GM12878 (cell line): ENCODE measurements at regions not wholly inside any gene's neighbourhood (a gene's known extent, or its start where the extent isn't known, plus 50 kb on each side); places are given as distances from the start of the nearest gene placed in this dataset.

Source experiments
- CHD1 ChIP-seq: IDR thresholded peaks from 2 replicates; pipeline ENCODE4 v1.6.1; 2012; ENCODE audit warnings: low read depth, low read length, improper control_type of control experiment
- CREM ChIP-seq: IDR thresholded peaks from 2 replicates; pipeline ENCODE4 v1.6.1; 2014; ENCODE audit warnings: antibody characterized with exemption, low read depth
- CTCF ChIP-seq, 3 experiments: IDR thresholded peaks in 2 of 3; conservative IDR thresholded peaks in 1 of 3; 2 replicates each; pipeline ENCODE4 v1.5.1; 2011; ENCODE audit warnings: low read depth in 3 of 3, low read length in 3 of 3, mild to moderate bottlenecking in 3 of 3, control low read depth in 2 of 3, moderate library complexity in 2 of 3, inconsistent platforms in 1 of 3, mixed read lengths in 1 of 3; ENCODE audit not compliant: control insufficient read depth in 2 of 3, insufficient read depth in 1 of 3; ENCODE audit errors: extremely low read depth in 1 of 3
- FOS ChIP-seq: IDR thresholded peaks from 3 replicates; pipeline ENCODE4 v1.6.1; 2011; ENCODE audit warnings: borderline replicate concordance; ENCODE audit not compliant: insufficient read length; ENCODE audit errors: extremely low read depth
- JUND ChIP-seq: IDR thresholded peaks from 2 replicates; pipeline ENCODE4 v1.6.1; 2012; ENCODE audit warnings: low read depth, mild to moderate bottlenecking, low read length, improper control_type of control experiment, moderate library complexity
- MTA3 ChIP-seq: IDR thresholded peaks from 2 replicates; pipeline ENCODE4 v1.6.1; 2012; ENCODE audit warnings: low read length, inconsistent platforms, borderline replicate concordance
- RAD21 ChIP-seq: IDR thresholded peaks from 2 replicates; pipeline ENCODE4 v1.6.1; 2011; ENCODE audit warnings: mild to moderate bottlenecking, low read depth, low read length, moderate library complexity; ENCODE audit not compliant: insufficient read depth
- RFX5 ChIP-seq: IDR thresholded peaks from 2 replicates; pipeline ENCODE4 v1.6.1; 2011; ENCODE audit warnings: low read depth, low read length, improper control_type of control experiment
- STAT1 ChIP-seq: fragments of 450-650 bp; conservative IDR thresholded peaks from 2 replicates; pipeline ENCODE4 v1.6.1; 2014; ENCODE audit warnings: antibody characterized with exemption, mild to moderate bottlenecking
- TAF1 ChIP-seq: IDR thresholded peaks from 2 replicates; pipeline ENCODE4 v1.6.1; 2011; ENCODE audit warnings: mild to moderate bottlenecking, low read depth, low read length, borderline replicate concordance
- ZNF687 ChIP-seq: fragments of 450-650 bp; IDR thresholded peaks from 2 replicates; pipeline ENCODE4 v1.6.1; 2017; ENCODE audit warnings: mild to moderate bottlenecking, moderate library complexity
- TF ChIP-seq, protein P1 (sequence below): fragments of 450-650 bp; IDR thresholded peaks from 2 replicates; pipeline ENCODE4 v1.6.1; 2016; ENCODE audit warnings: mild to moderate bottlenecking

GRCh38 chr15:38720893-38721567, 156.4 kb upstream of the RASGRP1 start:
- TF ChIP-seq MTA3 (no peak), JUND (no peak), CREM (no peak), CHD1 (no peak), STAT1 (no peak), FOS (no peak), TAF1 (no peak), RFX5 (no peak), ZNF687 (no peak), CTCF (IDR thresholded peaks at IDR 0.05 in 2 of 3, conservative IDR thresholded peaks at IDR 0.05 in 1 of 3; ENCODE audit: control insufficient read depth in 2 of 3, extremely low read depth in 1 of 3, insufficient read depth in 1 of 3, low read depth in 3 of 3, low read length in 3 of 3) (no peak), RAD21 (no peak)
- TF ChIP-seq, protein P1, sequence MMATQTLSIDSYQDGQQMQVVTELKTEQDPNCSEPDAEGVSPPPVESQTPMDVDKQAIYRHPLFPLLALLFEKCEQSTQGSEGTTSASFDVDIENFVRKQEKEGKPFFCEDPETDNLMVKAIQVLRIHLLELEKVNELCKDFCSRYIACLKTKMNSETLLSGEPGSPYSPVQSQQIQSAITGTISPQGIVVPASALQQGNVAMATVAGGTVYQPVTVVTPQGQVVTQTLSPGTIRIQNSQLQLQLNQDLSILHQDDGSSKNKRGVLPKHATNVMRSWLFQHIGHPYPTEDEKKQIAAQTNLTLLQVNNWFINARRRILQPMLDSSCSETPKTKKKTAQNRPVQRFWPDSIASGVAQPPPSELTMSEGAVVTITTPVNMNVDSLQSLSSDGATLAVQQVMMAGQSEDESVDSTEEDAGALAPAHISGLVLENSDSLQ: no peak
